Activated naive CD4-positive, alpha-beta T cell treated with anti-CD3 and anti-CD28 coated beads, Interleukin-2, amount 50 U/mL, for 24 hours (primary cell): ENCODE measurements at regions not wholly inside any gene's neighbourhood (a gene's known extent, or its start where the extent isn't known, plus 50 kb on each side); places are given as distances from the start of the nearest gene placed in this dataset.

Experiments used
- H3K27ac Mint-ChIP-seq: one replicate; pipeline ENCODE4 v1.8.0; 2021; ENCODE audit warnings: mild to moderate bottlenecking, mixed read lengths
- H3K27me3 Mint-ChIP-seq: one replicate; pipeline ENCODE4 v1.8.0; 2021; ENCODE audit warnings: mixed read lengths
- H3K36me3 Mint-ChIP-seq: one replicate; pipeline ENCODE4 v1.8.0; 2021; ENCODE audit warnings: mixed read lengths
- H3K4me1 Mint-ChIP-seq: one replicate; pipeline ENCODE4 v1.8.0; 2021; ENCODE audit warnings: mixed read lengths
- H3K4me3 Mint-ChIP-seq: one replicate; pipeline ENCODE4 v1.8.0; 2021; ENCODE audit warnings: mild to moderate bottlenecking, mixed read lengths
- H3K9me3 Mint-ChIP-seq: one replicate; pipeline ENCODE4 v1.8.0; 2021; ENCODE audit warnings: mixed read lengths

- H3K9me3 Mint-ChIP-seq, result no peaks in the 10 kb centered on the region
- no peaks in the 10 kb centered on the region for H3K4me1 Mint-ChIP-seq
- H3K4me3 Mint-ChIP-seq, result no peak overlapping the region
- H3K27ac Mint-ChIP-seq, result no peak overlapping the region
- H3K27me3 Mint-ChIP-seq, result peaks cover 8% of the 10 kb centered on the region
- H3K36me3 Mint-ChIP-seq, result no peaks in the 10 kb centered on the region
Observed at GRCh38 chr4:41471126-41472071, 66.6 kb upstream of the LIMCH1 start.

- no peak overlapping the region for H3K4me3 Mint-ChIP-seq
- peaks cover 8% of the 10 kb centered on the region for H3K27me3 Mint-ChIP-seq
- no peaks in the 10 kb centered on the region for H3K4me1 Mint-ChIP-seq
- H3K27ac Mint-ChIP-seq, result no peak overlapping the region
- no peaks in the 10 kb centered on the region for H3K9me3 Mint-ChIP-seq
- no peaks in the 10 kb centered on the region for H3K36me3 Mint-ChIP-seq
Observed at GRCh38 chr4:41472081-41472480, 65.9 kb upstream of the LIMCH1 start.

- Mint-ChIP-seq H3K27me3 (peaks cover 8% of the 10 kb centered on the region), H3K27ac (no peak overlapping the region), H3K4me3 (no peak overlapping the region), H3K9me3 (no peaks in the 10 kb centered on the region), H3K36me3 (no peaks in the 10 kb centered on the region), H3K4me1 (no peaks in the 10 kb centered on the region)
Observed at GRCh38 chr4:41473176-41473575, 64.8 kb upstream of the LIMCH1 start.

DNA sequence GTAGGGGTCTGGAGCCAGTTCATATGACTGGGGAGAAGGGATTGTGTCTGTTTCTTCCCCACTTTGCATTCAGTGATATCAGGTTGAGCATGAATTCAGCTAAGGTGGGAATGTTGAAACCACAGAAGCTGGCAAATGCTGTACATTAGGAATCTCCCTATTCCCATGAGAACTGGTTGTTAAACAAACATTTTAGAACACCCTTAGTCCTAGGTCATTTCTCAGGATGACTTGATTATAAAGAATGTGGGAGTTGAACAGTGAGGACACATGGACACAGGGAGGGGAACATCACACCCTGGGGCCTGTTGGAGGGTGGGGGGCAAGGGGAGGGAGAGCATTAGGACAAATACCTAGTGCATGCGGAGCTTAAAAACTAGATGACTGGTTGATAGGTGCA is 62.6 kb upstream of the LIMCH1 start:
- no peaks in the 10 kb centered on the region for H3K36me3 Mint-ChIP-seq
- H3K4me3 Mint-ChIP-seq, result no peak overlapping the region
- no peaks in the 10 kb centered on the region for H3K9me3 Mint-ChIP-seq
- peaks cover 4% of the 10 kb centered on the region for H3K27me3 Mint-ChIP-seq
- H3K4me1 Mint-ChIP-seq, result no peaks in the 10 kb centered on the region
- H3K27ac Mint-ChIP-seq, result no peak overlapping the region

DNA sequence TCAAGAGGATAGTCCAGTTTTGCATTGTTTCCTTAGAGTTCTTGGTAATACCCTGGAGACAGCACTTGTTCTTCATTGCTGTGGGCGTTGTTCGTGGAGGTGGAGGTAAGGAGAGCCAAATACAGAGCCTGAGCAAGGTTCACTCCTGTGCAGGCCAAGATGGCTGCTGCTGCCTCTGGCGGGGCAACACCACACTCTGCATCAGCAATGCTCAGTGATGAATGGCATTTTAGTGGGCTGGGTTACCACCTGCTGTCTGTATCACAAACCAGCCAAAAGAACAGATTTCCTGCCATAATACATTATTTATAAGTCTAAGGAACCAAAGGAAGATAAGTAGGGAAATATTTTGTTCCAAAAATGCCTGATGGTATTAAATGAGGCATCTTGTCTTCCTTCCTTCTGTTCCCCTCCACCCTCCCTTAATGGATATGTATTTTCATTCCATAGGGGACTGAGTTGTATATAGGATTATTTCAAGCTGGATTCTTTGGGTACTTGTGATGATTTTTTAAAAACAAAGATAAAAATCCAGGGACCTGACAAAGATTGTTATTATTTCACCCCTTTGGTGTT is 61.6 kb upstream of the LIMCH1 start:
- H3K27me3 Mint-ChIP-seq, result peaks cover 4% of the 10 kb centered on the region
- no peaks in the 10 kb centered on the region for H3K36me3 Mint-ChIP-seq
- no peaks in the 10 kb centered on the region for H3K4me1 Mint-ChIP-seq
- H3K4me3 Mint-ChIP-seq, result no peak overlapping the region
- H3K9me3 Mint-ChIP-seq, result no peaks in the 10 kb centered on the region
- no peak overlapping the region for H3K27ac Mint-ChIP-seq

- Mint-ChIP-seq H3K4me3 (no peak overlapping the region), H3K27me3 (peaks cover 4% of the 10 kb centered on the region)
Observed at GRCh38 chr4:41477181-41477905, 60.6 kb upstream of the LIMCH1 start.

DNA sequence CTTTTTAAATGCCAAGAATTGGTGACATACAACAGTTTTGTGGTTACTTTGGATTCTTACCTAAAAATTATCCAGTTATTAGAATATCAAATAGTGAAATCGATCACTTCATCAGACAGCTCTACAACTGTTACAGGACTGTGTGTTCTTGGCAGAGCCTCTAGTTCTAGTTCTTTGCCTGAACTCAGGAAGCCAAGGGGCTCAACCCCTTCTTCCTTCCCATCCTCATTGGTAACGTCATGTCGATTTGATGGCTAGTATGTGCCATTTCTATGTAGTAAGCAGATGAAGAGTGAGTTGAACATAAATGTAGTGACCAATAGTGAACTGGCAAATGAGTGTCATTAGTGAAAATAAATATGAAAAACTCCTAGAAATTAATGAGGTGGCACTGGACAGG is 59.4 kb upstream of the LIMCH1 start:
- no peaks in the 10 kb centered on the region for H3K36me3 Mint-ChIP-seq
- H3K27me3 Mint-ChIP-seq, result no peaks in the 10 kb centered on the region
- H3K9me3 Mint-ChIP-seq, result no peaks in the 10 kb centered on the region
- H3K4me3 Mint-ChIP-seq, result no peak overlapping the region
- H3K4me1 Mint-ChIP-seq, result no peaks in the 10 kb centered on the region
- H3K27ac Mint-ChIP-seq, result no peak overlapping the region

More at GRCh38 chr4:41477181-41477905, 60.6 kb upstream of the LIMCH1 start:
- no peak overlapping the region for H3K27ac Mint-ChIP-seq
- no peaks in the 10 kb centered on the region for H3K9me3 Mint-ChIP-seq
- H3K36me3 Mint-ChIP-seq, result no peaks in the 10 kb centered on the region
- no peaks in the 10 kb centered on the region for H3K4me1 Mint-ChIP-seq

DNA sequence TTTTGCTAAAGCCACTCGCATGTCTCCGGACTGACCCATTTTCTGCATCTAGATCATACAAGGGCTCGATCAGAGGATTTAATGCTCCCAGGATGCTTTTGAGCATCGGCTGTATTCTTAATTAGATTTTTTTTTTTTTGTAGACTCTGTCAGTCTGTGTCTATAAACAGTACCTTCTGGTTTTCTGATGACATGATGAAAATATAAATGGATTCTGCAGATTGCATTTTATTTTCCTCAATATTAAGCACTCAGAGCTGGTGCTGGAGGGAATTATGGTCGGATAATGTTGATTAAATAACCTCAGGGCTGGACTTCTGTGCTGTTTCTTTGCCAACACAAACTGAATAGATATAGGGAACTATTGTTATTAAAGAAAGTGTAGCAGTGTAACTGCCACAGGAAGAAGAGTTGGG is 57.1 kb upstream of the LIMCH1 start:
- no peaks in the 10 kb centered on the region for H3K36me3 Mint-ChIP-seq
- no peaks in the 10 kb centered on the region for H3K9me3 Mint-ChIP-seq
- peaks cover 2% of the 10 kb centered on the region for H3K27me3 Mint-ChIP-seq
- no peaks in the 10 kb centered on the region for H3K4me1 Mint-ChIP-seq
- H3K4me3 Mint-ChIP-seq, result no peak overlapping the region
- no peak overlapping the region for H3K27ac Mint-ChIP-seq

DNA sequence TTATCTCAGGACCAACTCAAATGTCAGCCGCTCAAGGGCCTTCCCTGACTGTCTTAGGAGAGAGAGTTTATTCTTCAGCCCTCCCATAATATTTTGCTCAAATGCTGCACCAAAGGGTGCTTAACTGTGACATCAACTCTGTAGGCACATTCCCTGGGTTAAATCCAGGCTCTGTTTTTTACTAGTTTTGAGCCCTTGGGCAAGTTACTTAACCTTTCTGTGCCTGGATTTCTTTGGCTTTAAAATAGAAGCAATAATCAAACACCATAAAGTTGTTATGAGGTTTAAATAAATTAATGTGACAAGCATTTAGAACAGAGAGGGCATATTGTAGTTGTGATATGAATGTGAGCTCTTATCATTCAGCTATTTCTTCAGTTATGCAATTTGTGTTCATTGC is 54.2 kb upstream of the LIMCH1 start:
- no peaks in the 10 kb centered on the region for H3K9me3 Mint-ChIP-seq
- no peaks in the 10 kb centered on the region for H3K4me1 Mint-ChIP-seq
- peaks cover 2% of the 10 kb centered on the region for H3K27me3 Mint-ChIP-seq
- H3K27ac Mint-ChIP-seq, result no peak overlapping the region
- H3K4me3 Mint-ChIP-seq, result no peak overlapping the region
- H3K36me3 Mint-ChIP-seq, result no peaks in the 10 kb centered on the region

DNA sequence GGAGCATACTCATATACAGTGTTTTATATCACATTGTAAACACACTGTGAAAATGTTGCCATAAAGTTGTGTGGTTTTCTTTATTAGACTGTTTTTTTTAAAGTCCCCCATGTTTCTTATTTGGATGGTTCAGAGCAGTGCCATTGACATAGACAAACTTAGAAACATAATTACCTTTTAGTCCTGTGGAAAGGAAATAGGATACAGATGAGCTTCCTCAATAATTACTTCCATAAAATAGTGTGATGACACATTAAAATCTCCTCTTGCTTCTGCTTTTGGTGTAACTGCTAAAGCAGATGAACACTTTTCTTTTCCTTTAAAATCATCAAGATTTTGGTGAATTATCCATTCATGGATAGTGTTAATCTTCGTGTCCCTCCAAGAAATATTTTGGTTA is 52.9 kb upstream of the LIMCH1 start:
- Mint-ChIP-seq H3K9me3 (no peaks in the 10 kb centered on the region), H3K4me3 (no peak overlapping the region), H3K27ac (no peak overlapping the region), H3K27me3 (peaks cover 3% of the 10 kb centered on the region), H3K36me3 (no peaks in the 10 kb centered on the region), H3K4me1 (no peaks in the 10 kb centered on the region)

DNA sequence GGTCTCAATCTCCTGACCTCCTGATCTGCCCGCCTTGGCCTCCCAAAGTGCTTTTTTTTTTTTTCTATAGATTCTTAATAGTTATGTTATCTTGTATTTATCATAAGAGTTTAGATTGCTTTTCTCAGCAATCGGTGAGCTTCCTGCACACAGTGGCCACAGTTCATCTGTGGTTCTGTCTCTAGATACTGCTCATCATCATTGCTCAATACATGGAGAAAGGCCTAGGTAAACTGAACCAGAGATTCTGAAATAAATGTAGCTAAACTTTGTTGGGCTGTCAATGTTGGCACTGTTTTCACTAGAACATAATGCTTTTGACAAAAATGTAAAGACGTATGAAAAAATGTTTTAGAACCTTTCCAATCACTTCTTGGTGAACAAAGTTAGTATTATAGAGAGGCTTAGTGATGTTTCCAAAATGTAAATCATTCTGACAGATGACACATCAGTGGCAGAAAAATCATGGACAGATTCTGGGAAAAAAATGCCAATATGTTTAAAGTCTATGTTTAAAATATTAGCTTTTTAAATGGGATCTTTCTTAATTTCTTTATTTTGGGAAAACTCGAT is 50.0 kb upstream of the LIMCH1 start:
- Mint-ChIP-seq H3K9me3 (no peaks in the 10 kb centered on the region), H3K4me3 (no peak overlapping the region)

More for the DNA sequence above, 50.0 kb upstream of the LIMCH1 start:
- peaks cover 3% of the 10 kb centered on the region for H3K27me3 Mint-ChIP-seq
- no peak overlapping the region for H3K27ac Mint-ChIP-seq
- H3K36me3 Mint-ChIP-seq, result peaks cover 1% of the 10 kb centered on the region
- H3K4me1 Mint-ChIP-seq, result no peaks in the 10 kb centered on the region
